ENCODE measurements at regions not wholly inside any gene's neighbourhood (a gene's known extent, or its start where the extent isn't known, plus 50 kb on each side); places are given as distances from the start of the nearest gene placed in this dataset.

DNA sequence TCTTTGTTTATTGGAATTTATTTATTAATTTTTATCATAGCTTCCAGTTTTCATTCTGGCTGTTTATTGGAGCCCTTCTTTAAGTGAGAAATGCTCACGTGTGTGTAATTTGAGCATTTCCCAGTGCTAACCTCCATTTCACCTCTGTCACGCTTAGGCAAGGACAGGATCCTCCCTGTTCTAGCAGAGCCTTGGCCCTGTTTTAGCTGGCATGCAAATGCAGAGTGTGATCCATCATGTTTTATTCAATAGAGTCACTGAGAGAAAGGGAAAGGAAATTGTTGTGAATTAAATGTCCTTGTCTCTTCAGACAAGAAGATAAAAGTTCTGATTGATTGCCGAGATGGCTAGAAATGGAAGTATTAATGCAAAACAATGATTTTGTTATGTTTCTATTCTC is 137.3 kb upstream of the ACO1 start:
- DNase-seq = no peak

DNA sequence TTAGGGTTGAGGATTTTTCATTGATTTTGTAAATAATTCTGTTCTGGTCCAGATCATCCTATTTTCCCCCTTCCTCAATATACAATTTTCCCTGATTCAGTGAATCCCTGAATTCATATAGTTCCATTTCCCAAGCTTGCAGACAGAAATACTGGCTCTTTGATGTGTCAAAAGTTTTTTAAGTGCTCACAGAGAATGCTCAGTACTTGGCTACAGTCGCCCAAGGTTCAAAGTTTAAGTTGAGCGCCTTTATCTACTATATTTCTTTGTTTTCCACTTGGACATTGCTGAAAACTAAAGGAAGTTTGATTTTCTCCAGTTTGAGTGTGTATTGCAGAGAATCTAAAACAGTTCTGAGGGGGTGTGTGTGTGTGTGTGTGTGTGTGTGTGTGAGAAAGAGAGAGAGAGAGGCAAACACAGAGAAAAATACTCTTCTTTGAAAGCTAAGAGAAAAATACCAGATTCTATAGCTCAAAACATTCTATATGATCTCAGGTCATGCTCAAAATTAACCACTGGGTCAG is 136.2 kb upstream of the ACO1 start:
- no peak for DNase-seq

- DNase-seq = peak; percentile 24 to 28
These were observed 132.9 kb upstream of the ACO1 start for GRCh38 chr9:32251539-32251938.

- no peak for DNase-seq
These were observed 130.7 kb upstream of the ACO1 start for GRCh38 chr9:32253731-32254130.

DNA sequence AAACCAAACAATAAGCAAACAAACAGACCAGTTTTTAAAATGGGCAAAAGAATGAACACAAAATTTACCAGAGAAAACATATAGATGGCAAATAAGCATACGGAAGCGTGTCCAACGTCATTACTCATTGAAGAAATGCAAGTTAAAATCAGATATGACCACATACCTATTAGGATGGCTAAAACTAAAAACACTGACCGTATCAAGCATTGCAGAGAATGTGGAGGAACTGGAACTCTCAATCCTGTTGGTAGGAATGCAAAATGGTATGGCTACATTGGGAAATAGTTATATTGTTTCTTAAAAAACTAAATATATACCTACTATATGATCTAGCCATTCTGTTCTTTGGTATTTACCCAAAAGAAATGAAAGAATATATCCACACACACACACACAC is 129.4 kb upstream of the ACO1 start:
- DNase-seq = no peak

- DNase-seq = no peak
These were observed 126.0 kb upstream of the ACO1 start for GRCh38 chr9:32258482-32258881.

DNA sequence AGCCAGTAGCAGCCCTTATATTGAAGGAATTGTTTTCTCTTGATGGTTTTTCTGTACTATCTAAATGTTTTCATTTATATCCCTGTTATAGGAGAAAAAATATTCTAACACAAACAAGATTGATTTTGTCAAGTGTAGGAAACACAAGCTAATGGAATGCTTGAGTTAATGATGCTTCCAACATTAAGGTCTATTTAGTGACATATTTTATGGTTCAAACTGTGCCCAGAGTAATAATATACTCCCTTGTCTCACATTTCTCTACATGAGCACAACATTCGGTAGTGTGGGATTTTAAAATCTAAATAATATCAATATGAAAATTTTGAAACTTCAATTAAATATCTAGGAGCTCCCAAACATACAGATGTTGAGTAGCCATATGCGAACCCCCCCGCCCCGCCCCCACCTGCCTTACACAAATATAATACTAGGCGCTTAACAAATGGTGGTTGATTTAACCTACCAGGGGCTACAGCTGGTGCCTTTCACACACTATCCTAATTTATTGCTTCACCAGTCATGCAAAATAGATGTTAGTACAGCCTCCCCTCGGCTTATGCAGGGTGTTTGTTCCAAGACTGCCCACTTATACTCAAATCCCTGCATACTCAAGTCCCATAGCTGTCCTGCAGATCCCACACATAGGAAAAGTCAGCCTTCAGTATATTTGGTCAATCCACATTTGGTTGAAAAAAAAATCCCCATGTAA is 124.1 kb upstream of the ACO1 start:
- DNase-seq = no peak

DNA sequence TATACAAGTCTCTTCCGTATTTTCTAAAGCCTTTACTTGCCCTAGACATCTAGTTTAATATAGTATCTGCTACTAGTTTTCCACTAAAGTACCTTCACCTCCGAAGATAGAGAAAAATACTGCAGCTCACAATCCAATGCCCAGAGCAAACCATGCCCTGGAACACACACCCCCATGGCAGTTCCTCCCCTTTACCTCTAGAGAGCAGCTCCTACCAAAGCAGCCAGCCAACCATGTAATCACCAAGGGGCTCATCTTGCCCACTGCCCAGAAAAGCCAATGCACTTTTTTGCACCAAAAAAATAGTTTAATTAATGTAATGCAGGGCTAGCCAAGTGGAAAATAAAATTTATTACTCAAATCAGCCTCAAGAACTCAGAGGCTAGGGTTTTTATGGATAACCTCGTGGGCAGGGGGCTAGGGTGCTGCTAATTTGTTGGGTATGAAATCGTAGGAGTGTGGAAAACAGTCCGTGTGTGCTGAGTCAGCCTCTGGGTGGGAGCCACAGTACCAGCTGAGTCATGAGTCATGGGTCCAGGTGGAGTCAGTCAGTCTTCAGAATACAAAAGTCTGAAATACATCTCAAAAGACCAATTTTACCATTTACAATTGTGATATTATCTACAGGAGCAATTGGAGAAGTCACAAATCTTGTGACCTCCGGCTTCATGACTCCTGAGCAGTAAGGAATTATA is 120.1 kb upstream of the ACO1 start:
- no peak for DNase-seq

- no peak for DNase-seq
These were observed 119.4 kb upstream of the ACO1 start for GRCh38 chr9:32265037-32265436.

- DNase-seq = no peak
These were observed 105.5 kb upstream of the ACO1 start for GRCh38 chr9:32278991-32279390.

- DNase-seq = no peak
These were observed 94.7 kb upstream of the ACO1 start for GRCh38 chr9:32289756-32290155.

DNA sequence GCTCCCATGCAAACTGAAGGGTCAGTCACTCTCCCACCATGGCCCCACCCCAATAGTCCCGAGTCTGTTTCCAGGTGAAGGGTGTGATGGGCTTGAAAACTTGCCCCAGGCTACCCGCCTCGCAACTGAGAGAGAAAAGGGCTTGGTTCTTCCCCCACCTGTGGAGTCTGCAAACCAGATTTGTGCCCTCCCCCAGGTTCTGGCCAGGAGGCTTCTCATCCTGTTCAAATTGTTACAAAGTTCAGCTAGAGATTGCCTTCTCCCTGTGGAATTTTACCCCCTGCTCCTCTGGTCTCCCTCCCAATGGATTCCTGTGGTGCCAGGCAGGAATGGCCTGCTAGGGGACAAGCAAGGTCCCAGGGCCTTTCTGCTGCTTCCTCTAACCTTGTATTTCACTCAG is 93.1 kb upstream of the ACO1 start:
- DNase-seq = no peak

GRCh38 chr9:32292611-32293010 is 91.8 kb upstream of the ACO1 start:
- no peak for DNase-seq

DNA sequence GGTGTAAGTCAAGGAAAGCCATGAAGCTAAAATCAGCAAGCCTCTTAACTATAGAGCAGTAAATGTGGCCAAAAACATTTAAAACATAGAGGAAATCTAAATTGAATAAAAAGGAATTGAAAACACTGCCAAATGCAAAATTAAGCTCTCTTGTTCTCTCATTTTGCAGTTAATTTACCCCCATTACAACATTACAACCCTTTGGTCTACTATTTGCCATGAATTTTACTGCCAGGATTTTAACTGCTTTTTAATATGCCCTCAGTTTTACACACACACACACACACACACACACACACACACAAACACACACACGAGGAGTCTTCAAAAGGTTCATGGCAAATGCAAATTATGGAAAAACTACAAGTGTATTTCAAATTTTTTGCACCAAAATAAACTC is 91.4 kb upstream of the ACO1 start:
- DNase-seq = no peak

DNA sequence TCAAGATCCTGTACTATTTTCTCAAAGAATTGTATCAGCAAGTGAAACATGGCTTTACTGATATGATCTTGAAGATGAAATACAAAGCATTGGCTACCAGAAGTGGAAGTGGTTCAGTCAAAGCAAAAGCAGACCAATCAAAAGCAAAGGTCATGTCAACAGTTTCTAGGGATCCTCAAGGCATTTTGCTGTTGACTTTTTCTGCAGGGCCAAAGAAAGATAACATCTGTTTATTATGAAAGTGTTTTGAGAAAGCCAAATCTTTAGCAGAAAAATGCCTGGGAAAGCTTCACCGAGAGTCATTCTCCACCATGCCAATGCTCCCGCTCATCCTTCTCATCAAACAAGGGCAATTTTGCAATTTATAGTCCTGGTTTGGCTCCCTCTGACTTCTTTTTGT is 90.3 kb upstream of the ACO1 start:
- no peak for DNase-seq

- no peak for DNase-seq
These were observed 84.1 kb upstream of the ACO1 start for GRCh38 chr9:32300373-32300772.

- no peak for DNase-seq
These were observed 79.9 kb upstream of the ACO1 start for GRCh38 chr9:32304495-32304894.

DNA sequence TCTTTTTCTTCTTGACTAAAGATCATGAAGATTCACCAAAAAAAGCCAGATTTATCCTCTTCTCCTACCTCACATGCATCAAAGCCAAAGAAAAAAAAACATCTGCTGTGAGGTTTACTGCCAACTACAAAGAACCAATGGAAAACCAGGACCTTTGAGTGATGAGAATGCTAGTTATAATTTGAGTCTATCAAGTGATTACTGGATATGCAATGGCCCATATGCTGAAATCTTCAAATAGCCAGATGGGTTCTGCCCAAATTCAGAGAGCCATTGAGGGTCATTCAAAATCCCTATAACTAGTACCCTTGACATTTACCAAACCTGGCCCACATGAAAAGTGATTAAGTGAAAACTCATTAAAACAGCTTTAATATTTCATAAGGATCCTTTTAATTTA is 78.4 kb upstream of the ACO1 start:
- DNase-seq = no peak

DNA sequence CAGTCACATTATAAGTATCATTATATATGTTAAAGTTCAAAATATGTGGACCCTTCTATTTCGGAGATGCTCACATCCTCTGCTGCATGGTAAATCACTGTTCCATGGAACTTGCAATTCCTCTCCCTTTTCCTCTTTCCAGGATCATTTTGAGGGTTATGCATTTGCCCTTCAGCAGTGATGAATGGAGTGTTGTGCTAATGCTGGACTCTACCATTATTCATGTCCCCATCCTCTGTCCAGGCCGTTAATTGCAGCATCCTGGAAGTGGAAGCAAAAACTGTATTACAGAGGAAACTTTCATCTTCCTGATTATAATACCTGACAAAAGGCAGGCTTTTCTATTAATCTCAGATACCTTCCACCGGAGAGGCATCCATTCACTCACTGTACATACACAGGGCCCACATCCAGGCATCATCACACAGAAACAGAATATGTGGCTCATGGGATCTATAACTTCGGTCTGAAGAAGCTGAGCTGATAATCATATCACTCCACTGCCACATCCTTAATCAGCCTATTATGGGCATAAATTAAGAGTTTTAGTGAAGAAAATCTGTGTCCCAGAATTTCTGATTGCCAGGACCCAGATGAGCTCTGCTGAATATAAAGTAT is 65.0 kb upstream of the ACO1 start:
- DNase-seq = no peak

GRCh38 chr9:32322622-32323021 is 61.8 kb upstream of the ACO1 start:
- DNase-seq = no peak

DNA sequence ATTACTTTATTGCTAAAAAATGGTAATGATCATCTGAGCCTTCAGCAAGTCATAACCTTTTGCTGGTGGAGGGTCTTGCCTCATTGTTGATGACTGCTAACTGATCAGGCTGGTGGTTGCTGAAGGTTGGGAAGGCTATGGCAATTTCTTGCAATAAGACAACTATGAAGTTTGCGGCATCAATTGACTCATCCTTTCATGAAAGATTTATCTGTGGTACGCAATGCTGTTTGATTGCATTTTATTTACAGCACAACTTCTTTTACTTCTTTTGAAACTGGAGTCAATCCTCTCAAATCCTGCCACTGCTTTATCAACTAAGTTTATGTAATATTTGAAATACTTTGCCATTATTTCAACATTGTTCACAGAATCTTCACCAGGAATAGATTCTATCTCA is 58.3 kb upstream of the ACO1 start:
- DNase-seq = no peak

DNA sequence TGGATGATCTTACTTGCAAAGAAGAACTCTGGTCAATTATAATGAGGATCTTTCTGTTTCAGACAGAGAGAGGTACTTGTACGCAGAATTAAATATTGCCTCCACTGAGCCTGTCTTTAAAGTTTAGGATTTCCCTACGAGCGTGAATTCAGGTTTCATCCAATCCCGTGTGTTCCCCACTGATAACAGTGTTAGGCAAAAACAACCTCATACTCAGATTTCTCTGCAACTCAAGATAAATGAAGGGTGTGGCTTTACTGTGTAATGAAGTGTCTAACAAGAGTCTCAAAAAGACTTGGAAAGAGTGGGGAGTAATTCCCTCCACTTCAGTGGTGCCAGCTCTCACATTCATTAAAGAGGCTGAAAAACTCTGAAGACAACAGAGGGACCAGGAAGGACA is 53.2 kb upstream of the ACO1 start:
- DNase-seq = no peak

- DNase-seq = no peak
These were observed 50.3 kb upstream of the ACO1 start for GRCh38 chr9:32334112-32334511.
